GM10266 (cell line): ENCODE measurements at regions not wholly inside any gene's neighbourhood (a gene's known extent, or its start where the extent isn't known, plus 50 kb on each side); places are given as distances from the start of the nearest gene placed in this dataset.

Experiments used
- DNase-seq: peaks from one replicate; pipeline ENCODE4 v3.0.0; 2012; ENCODE audit errors: extremely low spot score
- CTCF ChIP-seq: IDR thresholded peaks from 2 replicates; pipeline ENCODE4 v1.5.1; 2012; ENCODE audit warnings: mild to moderate bottlenecking, low read depth; ENCODE audit not compliant: control insufficient read depth, insufficient read depth; ENCODE audit errors: missing control alignments

- no peak for DNase-seq
- TF ChIP-seq CTCF, result no peak
Measured at GRCh38 chr2:172239944-172240590, 137.4 kb upstream of the DLX2 start.

GRCh38 chr2:172241222-172241621 lies 138.5 kb upstream of the DLX2 start:
- no peak for DNase-seq
- no peak for TF ChIP-seq CTCF

GRCh38 chr2:172242471-172242870 lies 139.8 kb upstream of the DLX2 start:
- no peak for DNase-seq
- no peak for TF ChIP-seq CTCF

- no peak for TF ChIP-seq CTCF
- DNase-seq, result no peak
Measured at GRCh38 chr2:172242961-172243360, 140.3 kb upstream of the DLX2 start.

- DNase-seq, result no peak
- no peak for TF ChIP-seq CTCF
Measured at GRCh38 chr2:172244419-172245130, 141.9 kb upstream of the DLX2 start.

- no peak for TF ChIP-seq CTCF
- no peak for DNase-seq
Measured at GRCh38 chr2:172246649-172247048, 143.9 kb upstream of the DLX2 start.

- no peak for TF ChIP-seq CTCF
- DNase-seq, result no peak
Measured at GRCh38 chr2:172247203-172247602, 144.5 kb upstream of the DLX2 start.
